Effector memory CD8-positive, alpha-beta T cell (primary cell): ENCODE measurements at regions not wholly inside any gene's neighbourhood (a gene's known extent, or its start where the extent isn't known, plus 50 kb on each side); places are given as distances from the start of the nearest gene placed in this dataset.

Source experiments
- ATAC-seq: fragments of 150-1000 bp; cut with Tn5 transposase; replicated peaks from 2 replicates; pipeline ENCODE4 v1.10.0; 2021; ENCODE audit warnings: mild to moderate bottlenecking, moderate library complexity
- DNase-seq, 3 experiments: peaks; one replicate each; pipeline ENCODE4 v3.0.0; 2021
- H3K27ac Mint-ChIP-seq, 2 donors: one replicate each; pipeline ENCODE4 v1.8.0; 2022; ENCODE audit warnings: mild to moderate bottlenecking in 2 of 2, mixed read lengths in 2 of 2, moderate library complexity in 2 of 2
- H3K27me3 Mint-ChIP-seq, 2 donors: one replicate each; pipeline ENCODE4 v1.8.0; 2022; ENCODE audit warnings: mixed read lengths in 2 of 2
- H3K36me3 Mint-ChIP-seq: one replicate; pipeline ENCODE4 v1.8.0; 2022; ENCODE audit warnings: mild to moderate bottlenecking, moderate library complexity, mixed read lengths; ENCODE audit not compliant: insufficient read depth
- H3K4me1 Mint-ChIP-seq, 2 donors: one replicate each; pipeline ENCODE4 v1.8.0; 2022; ENCODE audit warnings: low read depth in 2 of 2, mixed read lengths in 2 of 2
- H3K4me3 Mint-ChIP-seq, 2 donors: one replicate each; pipeline ENCODE4 v1.8.0; 2022; ENCODE audit warnings: mild to moderate bottlenecking in 2 of 2, mixed read lengths in 2 of 2, moderate library complexity in 2 of 2
- H3K9me3 Mint-ChIP-seq, 2 donors: one replicate each; pipeline ENCODE4 v1.8.0; 2022; ENCODE audit warnings: mixed read lengths in 2 of 2

DNA sequence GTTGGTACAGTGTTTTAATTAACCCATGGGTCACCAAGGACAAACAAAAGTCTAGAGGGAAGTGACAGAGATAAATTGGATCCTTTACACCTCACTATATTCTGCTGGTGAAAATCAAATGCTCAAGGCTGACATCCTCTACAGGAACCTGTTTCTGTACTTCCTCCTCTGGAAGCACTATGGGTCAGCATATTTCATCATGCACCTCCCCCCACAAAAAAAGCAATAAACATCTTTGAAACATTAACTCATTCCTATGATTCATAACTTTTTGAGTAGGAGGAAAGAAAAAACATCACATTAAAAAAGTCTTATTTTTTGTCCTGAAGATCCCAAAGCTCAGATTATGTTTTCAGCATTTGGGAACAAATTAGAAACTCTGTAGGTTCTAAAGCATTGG is 588.3 kb upstream of the SGCG start:
- H3K27me3 Mint-ChIP-seq, result no peaks in the 10 kb centered on the region
- H3K36me3 Mint-ChIP-seq, result no peaks in the 10 kb centered on the region
- ATAC-seq (no peak), DNase-seq (no peak)
- H3K9me3 Mint-ChIP-seq, result no peaks in the 10 kb centered on the region
- no peaks in the 10 kb centered on the region for H3K4me1 Mint-ChIP-seq
- no peak overlapping the region for H3K4me3 Mint-ChIP-seq
- no peak overlapping the region for H3K27ac Mint-ChIP-seq

GRCh38 chr13:22594041-22594440 is 586.7 kb upstream of the SGCG start:
- H3K4me3 Mint-ChIP-seq, result no peak overlapping the region
- H3K27me3 Mint-ChIP-seq, result no peaks in the 10 kb centered on the region
- no peaks in the 10 kb centered on the region for H3K9me3 Mint-ChIP-seq
- H3K4me1 Mint-ChIP-seq, result no peaks in the 10 kb centered on the region
- no peak for ATAC-seq
- H3K36me3 Mint-ChIP-seq, result no peaks in the 10 kb centered on the region
- no peak for DNase-seq
- no peak overlapping the region for H3K27ac Mint-ChIP-seq

DNA sequence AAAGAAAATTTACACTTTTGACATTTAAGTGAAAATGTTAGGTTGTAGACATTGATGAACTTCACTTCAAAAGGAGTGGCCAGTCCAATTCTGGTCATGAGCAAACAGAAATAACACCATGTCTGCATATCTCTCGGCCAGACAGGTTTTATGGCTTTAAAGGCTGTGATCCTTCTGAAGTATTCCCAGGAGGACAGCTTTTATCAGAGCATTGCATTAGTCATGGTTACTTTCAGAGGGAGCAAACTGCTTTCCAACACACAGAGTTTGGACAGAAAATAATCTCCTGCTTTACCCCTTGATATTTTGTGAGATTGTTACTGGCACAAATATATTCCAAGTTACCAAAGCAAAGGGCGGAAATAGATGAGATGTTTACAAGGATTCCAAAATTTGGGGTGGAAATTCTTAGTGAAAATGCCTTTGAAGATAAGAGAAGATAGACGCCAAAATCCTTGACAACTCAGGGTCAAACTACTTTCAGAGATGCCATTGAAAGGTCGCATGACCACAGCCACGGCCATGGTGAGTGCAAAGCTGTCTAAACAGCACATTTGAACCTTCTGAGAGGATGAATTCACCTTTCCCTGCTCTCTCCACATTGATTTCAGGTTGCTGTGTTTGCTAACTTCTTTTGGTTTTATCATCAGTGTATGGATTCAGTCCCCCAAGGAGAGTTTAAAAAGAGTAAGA is 584.5 kb upstream of the SGCG start:
- ATAC-seq, result no peak
- H3K9me3 Mint-ChIP-seq, result no peaks in the 10 kb centered on the region

GRCh38 chr13:22599156-22599555 is 581.6 kb upstream of the SGCG start:
- Mint-ChIP-seq H3K36me3 (no peaks in the 10 kb centered on the region), H3K9me3 (peaks cover 3 to 7% of the 10 kb centered on the region in 2 donors), H3K27me3 (no peaks in the 10 kb centered on the region), H3K4me1 (no peaks in the 10 kb centered on the region), H3K27ac (no peak overlapping the region), H3K4me3 (no peak overlapping the region)
- no peak for DNase-seq
- no peak for ATAC-seq

More for the DNA sequence above, 584.5 kb upstream of the SGCG start:
- Mint-ChIP-seq H3K27me3 (no peaks in the 10 kb centered on the region), H3K4me1 (no peaks in the 10 kb centered on the region), H3K27ac (no peak overlapping the region), H3K4me3 (no peak overlapping the region), H3K36me3 (no peaks in the 10 kb centered on the region)
- DNase-seq, result no peak

GRCh38 chr13:22618002-22618401 is 562.8 kb upstream of the SGCG start:
- DNase-seq, result no peak
- H3K36me3 Mint-ChIP-seq, result no peaks in the 10 kb centered on the region
- H3K9me3 Mint-ChIP-seq, result peaks cover 0 to 9% of the 10 kb centered on the region in 2 donors
- H3K4me3 Mint-ChIP-seq, result no peak overlapping the region
- H3K4me1 Mint-ChIP-seq, result no peaks in the 10 kb centered on the region
- no peak for ATAC-seq
- H3K27me3 Mint-ChIP-seq, result no peaks in the 10 kb centered on the region
- H3K27ac Mint-ChIP-seq, result no peak overlapping the region

GRCh38 chr13:22625691-22626090 is 555.1 kb upstream of the SGCG start:
- no peaks in the 10 kb centered on the region for H3K36me3 Mint-ChIP-seq
- no peak overlapping the region for H3K27ac Mint-ChIP-seq
- H3K4me3 Mint-ChIP-seq, result no peak overlapping the region
- ATAC-seq, result no peak
- no peaks in the 10 kb centered on the region for H3K4me1 Mint-ChIP-seq
- no peaks in the 10 kb centered on the region for H3K27me3 Mint-ChIP-seq
- no peak for DNase-seq
- no peaks in the 10 kb centered on the region for H3K9me3 Mint-ChIP-seq

- Mint-ChIP-seq H3K4me1 (no peaks in the 10 kb centered on the region), H3K9me3 (no peaks in the 10 kb centered on the region), H3K36me3 (no peaks in the 10 kb centered on the region), H3K27ac (no peak overlapping the region), H3K27me3 (no peaks in the 10 kb centered on the region), H3K4me3 (no peak overlapping the region)
- DNase-seq, result no peak
- ATAC-seq, result no peak
Measured at GRCh38 chr13:22629374-22629773, 551.4 kb upstream of the SGCG start.

GRCh38 chr13:22642088-22642487 is 538.7 kb upstream of the SGCG start:
- ATAC-seq (no peak), DNase-seq (no peak)
- no peak overlapping the region for H3K27ac Mint-ChIP-seq
- H3K27me3 Mint-ChIP-seq, result no peaks in the 10 kb centered on the region
- H3K9me3 Mint-ChIP-seq, result peaks cover 0 to 1% of the 10 kb centered on the region in 2 donors
- H3K4me3 Mint-ChIP-seq, result no peak overlapping the region
- no peaks in the 10 kb centered on the region for H3K36me3 Mint-ChIP-seq
- H3K4me1 Mint-ChIP-seq, result no peaks in the 10 kb centered on the region

DNA sequence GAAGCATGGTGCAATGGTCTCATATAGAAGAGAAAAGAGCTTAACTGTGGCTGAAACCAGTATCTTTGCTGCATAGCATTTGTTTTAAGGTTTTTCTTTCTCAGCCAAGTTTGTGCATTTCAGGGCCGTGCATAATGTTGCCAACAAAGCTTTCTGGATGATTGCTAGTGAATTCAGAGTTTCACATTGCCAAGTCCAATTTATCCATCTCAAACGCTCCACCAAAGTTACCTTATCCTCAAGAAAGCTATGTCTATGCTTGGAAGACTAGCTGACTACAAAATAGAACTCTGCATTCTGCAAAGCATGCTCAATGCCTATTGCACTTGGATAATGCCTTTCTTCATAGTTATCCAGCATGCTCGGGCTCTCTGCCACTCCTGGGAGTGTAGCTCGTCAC is 535.8 kb upstream of the SGCG start:
- Mint-ChIP-seq H3K9me3 (peaks cover 0 to 1% of the 10 kb centered on the region in 2 donors), H3K36me3 (no peaks in the 10 kb centered on the region), H3K27me3 (no peaks in the 10 kb centered on the region), H3K27ac (no peak overlapping the region), H3K4me3 (no peak overlapping the region), H3K4me1 (no peaks in the 10 kb centered on the region)
- no peak for ATAC-seq
- DNase-seq, result no peak

GRCh38 chr13:22647156-22647850 is 533.5 kb upstream of the SGCG start:
- Mint-ChIP-seq H3K36me3 (no peaks in the 10 kb centered on the region), H3K27ac (no peak overlapping the region), H3K9me3 (no peaks in the 10 kb centered on the region), H3K4me3 (no peak overlapping the region), H3K27me3 (no peaks in the 10 kb centered on the region), H3K4me1 (no peaks in the 10 kb centered on the region)
- no peak for DNase-seq
- no peak for ATAC-seq

GRCh38 chr13:22648320-22648801 is 532.4 kb upstream of the SGCG start:
- no peak overlapping the region for H3K4me3 Mint-ChIP-seq
- no peak overlapping the region for H3K27ac Mint-ChIP-seq
- H3K4me1 Mint-ChIP-seq, result no peaks in the 10 kb centered on the region
- H3K9me3 Mint-ChIP-seq, result no peaks in the 10 kb centered on the region
- no peaks in the 10 kb centered on the region for H3K27me3 Mint-ChIP-seq
- DNase-seq, result no peak
- H3K36me3 Mint-ChIP-seq, result no peaks in the 10 kb centered on the region
- no peak for ATAC-seq

DNA sequence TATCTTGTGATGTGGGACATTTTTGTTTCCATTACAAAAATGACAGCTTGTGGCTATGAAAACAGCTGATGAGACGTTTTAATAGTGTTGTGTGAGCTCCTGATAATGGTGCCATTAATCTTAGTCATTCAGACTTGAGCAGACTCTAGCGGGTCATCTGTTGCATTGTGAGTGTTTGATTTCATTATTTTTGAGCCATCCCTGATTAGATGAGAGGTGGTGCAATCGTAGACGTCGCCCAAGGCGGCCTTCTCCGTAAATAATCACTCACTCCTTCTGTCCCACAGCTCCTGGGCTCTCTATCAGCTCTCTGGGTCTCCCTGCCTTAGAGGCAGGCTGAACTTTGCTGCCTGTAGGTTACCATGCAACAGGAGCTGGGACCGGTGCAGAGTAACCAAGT is 528.0 kb upstream of the SGCG start:
- DNase-seq (no peak), ATAC-seq (no peak)
- H3K27me3 Mint-ChIP-seq, result no peaks in the 10 kb centered on the region
- H3K27ac Mint-ChIP-seq, result no peak overlapping the region
- H3K4me3 Mint-ChIP-seq, result no peak overlapping the region
- H3K4me1 Mint-ChIP-seq, result no peaks in the 10 kb centered on the region
- H3K9me3 Mint-ChIP-seq, result no peaks in the 10 kb centered on the region
- H3K36me3 Mint-ChIP-seq, result no peaks in the 10 kb centered on the region

GRCh38 chr13:22653866-22654265 is 526.9 kb upstream of the SGCG start:
- Mint-ChIP-seq H3K4me3 (no peak overlapping the region), H3K36me3 (no peaks in the 10 kb centered on the region), H3K9me3 (no peaks in the 10 kb centered on the region), H3K4me1 (no peaks in the 10 kb centered on the region), H3K27me3 (no peaks in the 10 kb centered on the region), H3K27ac (no peak overlapping the region)
- DNase-seq, result no peak
- ATAC-seq, result no peak

DNA sequence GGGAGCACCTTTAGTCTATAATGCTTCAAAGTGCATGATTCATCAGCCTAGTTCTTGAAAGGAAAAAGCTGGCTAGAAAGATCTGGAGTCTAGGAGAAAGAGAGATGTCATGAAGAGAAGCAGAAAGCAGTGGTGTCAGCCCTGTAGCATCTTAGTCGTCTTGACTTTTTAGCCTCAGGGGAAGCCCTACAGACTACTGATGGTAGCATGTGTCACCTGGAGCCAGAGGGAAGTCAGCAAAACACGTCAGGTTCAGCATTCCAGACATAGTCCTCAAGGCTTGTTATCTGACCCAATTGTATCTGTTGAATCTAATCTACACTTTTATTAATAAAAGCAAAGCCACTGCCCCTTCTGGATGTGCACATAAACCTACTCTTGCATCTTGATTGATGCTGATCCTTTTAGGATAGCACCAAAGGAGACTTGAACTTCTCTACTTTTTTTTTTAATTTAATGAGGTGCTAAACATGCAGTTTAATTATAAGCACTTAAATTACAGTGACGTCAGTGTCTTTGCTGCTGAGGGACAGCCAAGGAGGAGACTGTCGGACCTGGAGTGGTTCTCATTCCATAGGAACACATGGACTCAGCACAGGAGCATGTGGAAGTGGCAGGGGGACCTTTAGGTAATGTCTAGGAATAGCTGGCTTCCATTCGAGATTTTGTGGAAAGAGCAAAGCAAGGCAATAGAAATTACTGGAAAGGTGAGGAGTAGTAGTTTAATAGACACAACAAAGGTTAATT is 525.5 kb upstream of the SGCG start:
- H3K4me1 Mint-ChIP-seq, result no peaks in the 10 kb centered on the region
- no peak overlapping the region for H3K4me3 Mint-ChIP-seq
- no peak overlapping the region for H3K27ac Mint-ChIP-seq
- H3K27me3 Mint-ChIP-seq, result no peaks in the 10 kb centered on the region
- ATAC-seq (no peak), DNase-seq (no peak)
- H3K9me3 Mint-ChIP-seq, result no peaks in the 10 kb centered on the region
- H3K36me3 Mint-ChIP-seq, result no peaks in the 10 kb centered on the region
